ENCODE measurements at regions not wholly inside any gene's neighbourhood (a gene's known extent, or its start where the extent isn't known, plus 50 kb on each side); places are given as distances from the start of the nearest gene placed in this dataset.

GRCh38 chr13:99103536-99103935, 97.1 kb upstream of the UBAC2 start:
- TF ChIP-seq CTCF (IDR thresholded peaks at IDR 0.05) (no peak), POLR2A (IDR thresholded peaks at IDR 0.05) (no peak)
- H3K4me3 ChIP-seq: no peak overlapping the region
- 55 to 60% (median 58%) methylated on average over 7 of the region's 7 CpGs for WGBS, 4 donors
- H3K36me3 ChIP-seq (replicated peaks in 1 of 2): no peaks in the 10 kb centered on the region
- no peaks in the 10 kb centered on the region for H3K9me3 ChIP-seq (replicated peaks in 1 of 3)
- H3K4me1 ChIP-seq (replicated peaks in 1 of 2): no peaks in the 10 kb centered on the region
- H3K27me3 ChIP-seq: peaks cover 10% of the 10 kb centered on the region
- DNase-seq: no peak
- H3K27ac ChIP-seq: no peak overlapping the region
- intact Hi-C loops (cut with DNase I): no loop called here

GRCh38 chr13:99104396-99104795, 96.3 kb upstream of the UBAC2 start:
- Histone ChIP-seq H3K27me3 (peaks cover 10% of the 10 kb centered on the region), H3K36me3 (replicated peaks in 1 of 2) (no peaks in the 10 kb centered on the region), H3K4me3 (no peak overlapping the region), H3K4me1 (replicated peaks in 1 of 2) (no peaks in the 10 kb centered on the region), H3K27ac (no peak overlapping the region), H3K9me3 (replicated peaks in 1 of 3) (no peaks in the 10 kb centered on the region)
- intact Hi-C loops (cut with DNase I): no loop called here
- TF ChIP-seq CTCF (IDR thresholded peaks at IDR 0.05) (no peak), POLR2A (IDR thresholded peaks at IDR 0.05) (no peak)
- no peak for DNase-seq
- whole genome bisulfite sequencing, 4 donors: 85 to 89% (median 88%) methylated on average over 9 of the region's 9 CpGs

DNA sequence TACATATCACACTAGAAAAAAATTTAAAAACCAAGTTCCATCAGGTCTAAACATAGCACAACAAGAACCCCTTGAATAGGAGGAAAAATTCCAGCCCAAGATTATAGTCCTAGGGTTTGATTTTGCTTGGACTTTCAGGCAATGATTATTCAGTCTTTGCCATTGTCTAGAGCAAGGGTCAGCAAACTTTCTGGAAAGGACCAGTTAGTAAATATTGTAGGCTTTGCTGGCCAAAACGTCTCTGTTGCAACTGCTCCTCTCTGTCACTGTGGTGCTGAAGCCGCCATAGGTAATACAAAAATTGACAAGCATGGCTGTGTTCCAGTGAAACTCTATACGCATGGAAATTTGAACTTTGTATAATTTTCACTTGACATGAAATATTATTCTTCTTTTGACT, 95.5 kb upstream of the UBAC2 start:
- H3K4me3 ChIP-seq: no peak overlapping the region
- WGBS, 4 donors: 83 to 91% (median 85%) methylated on average over 3 of the region's 3 CpGs
- H3K4me1 ChIP-seq (replicated peaks in 1 of 2): no peaks in the 10 kb centered on the region
- DNase-seq: no peak
- intact Hi-C loops (cut with DNase I): no loop called here
- no peaks in the 10 kb centered on the region for H3K36me3 ChIP-seq (replicated peaks in 1 of 2)
- TF ChIP-seq CTCF (IDR thresholded peaks at IDR 0.05): no peak
- TF ChIP-seq POLR2A (IDR thresholded peaks at IDR 0.05): no peak
- no peak overlapping the region for H3K27ac ChIP-seq
- H3K9me3 ChIP-seq (replicated peaks in 1 of 3): no peaks in the 10 kb centered on the region
- H3K27me3 ChIP-seq: peaks cover 10% of the 10 kb centered on the region

DNA sequence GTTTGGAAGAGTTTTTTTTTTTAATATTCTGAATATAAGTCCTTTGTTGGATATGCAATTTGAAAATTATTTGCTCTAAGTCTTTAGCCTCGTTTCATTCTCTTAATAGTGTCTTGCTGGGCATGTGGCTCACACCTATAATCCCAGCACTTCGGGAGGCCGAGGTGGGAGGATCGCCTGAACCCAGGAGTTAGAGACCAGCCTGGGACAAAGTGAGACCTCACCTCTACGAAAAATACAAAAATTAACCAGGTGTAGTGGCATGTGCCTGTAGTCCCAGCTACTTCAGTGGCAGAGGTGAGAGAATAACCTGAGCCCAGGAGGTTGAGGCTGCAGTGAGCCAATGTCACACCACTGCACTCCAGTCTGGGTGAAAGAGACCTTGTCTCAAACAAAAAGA, 87.3 kb upstream of the UBAC2 start:
- no peak for TF ChIP-seq CTCF (IDR thresholded peaks at IDR 0.05)
- TF ChIP-seq POLR2A (IDR thresholded peaks at IDR 0.05): no peak
- Histone ChIP-seq H3K9me3 (replicated peaks in 1 of 3) (no peaks in the 10 kb centered on the region), H3K27ac (no peak overlapping the region), H3K4me3 (no peak overlapping the region), H3K4me1 (replicated peaks in 1 of 2) (no peaks in the 10 kb centered on the region), H3K27me3 (no peaks in the 10 kb centered on the region), H3K36me3 (replicated peaks in 1 of 2) (no peaks in the 10 kb centered on the region)
- intact Hi-C loops (cut with DNase I): no loop called here
- DNase-seq: no peak
- 79 to 87% (median 83%) methylated on average over 5 of the region's 5 CpGs for WGBS, 4 donors

All from adrenal gland (tissue), 9 donors.